ENCODE measurements at regions not wholly inside any gene's neighbourhood (a gene's known extent, or its start where the extent isn't known, plus 50 kb on each side); places are given as distances from the start of the nearest gene placed in this dataset.

GRCh38 chr5:67969631-67970030 lies 245.9 kb upstream of the PIK3R1 start:
- Histone ChIP-seq H3K4me3 (no peak overlapping the region), H3K27ac (no peak overlapping the region)
- no peak for TF ChIP-seq CTCF (IDR thresholded peaks at IDR 0.05)
- DNase-seq (ENCODE audit: low spot score) = no peak

GRCh38 chr5:67969176-67969575 lies 246.4 kb upstream of the PIK3R1 start:
- DNase-seq (ENCODE audit: low spot score) = no peak
- no peak for TF ChIP-seq CTCF (IDR thresholded peaks at IDR 0.05)
- no peak overlapping the region for H3K27ac ChIP-seq
- no peak overlapping the region for H3K4me3 ChIP-seq

- TF ChIP-seq CTCF (IDR thresholded peaks at IDR 0.05) = no peak
- Histone ChIP-seq H3K27ac (no peak overlapping the region), H3K4me3 (no peak overlapping the region)
- no peak for DNase-seq (ENCODE audit: low spot score)
Observed at GRCh38 chr5:67966712-67967111, 248.8 kb upstream of the PIK3R1 start.

- H3K27ac ChIP-seq = no peak overlapping the region
- H3K4me3 ChIP-seq = no peak overlapping the region
- TF ChIP-seq CTCF (IDR thresholded peaks at IDR 0.05) = no peak
- DNase-seq (ENCODE audit: low spot score) = no peak
Observed at GRCh38 chr5:67964619-67965018, 250.9 kb upstream of the PIK3R1 start.

- no peak overlapping the region for H3K4me3 ChIP-seq
- DNase-seq (ENCODE audit: low spot score) = no peak
- H3K27ac ChIP-seq = no peak overlapping the region
- no peak for TF ChIP-seq CTCF (IDR thresholded peaks at IDR 0.05)
Observed at GRCh38 chr5:67963789-67964519, 251.6 kb upstream of the PIK3R1 start.

- DNase-seq (ENCODE audit: low spot score) = no peak
- no peak for TF ChIP-seq CTCF (IDR thresholded peaks at IDR 0.05)
- H3K4me3 ChIP-seq = no peak overlapping the region
- H3K27ac ChIP-seq = no peak overlapping the region
Observed at GRCh38 chr5:67960939-67961338, 254.6 kb upstream of the PIK3R1 start.

- TF ChIP-seq CTCF (IDR thresholded peaks at IDR 0.05) = no peak
- H3K4me3 ChIP-seq = no peak overlapping the region
- no peak overlapping the region for H3K27ac ChIP-seq
- no peak for DNase-seq (ENCODE audit: low spot score)
Observed at GRCh38 chr5:67957374-67957773, 258.2 kb upstream of the PIK3R1 start.
